Smooth muscle cell (in vitro differentiated cells): ENCODE measurements at regions not wholly inside any gene's neighbourhood (a gene's known extent, or its start where the extent isn't known, plus 50 kb on each side); places are given as distances from the start of the nearest gene placed in this dataset.
"Not testable (repeated sequence)": the region's sequence is repeated elsewhere in the genome, so short reads cannot be mapped to it uniquely, and the experiment has no call there.

Experiments
- DNase-seq: peaks from one replicate; lab custom pipeline; 2025; ENCODE audit not compliant: unreplicated experiment; lab: John Stamatoyannopoulos, UW
- H2AFZ ChIP-seq: fragments of 200-600 bp; sonication (generic); 2 replicates; pipeline ENCODE4 v1.6.0; 2016; ENCODE audit warnings: antibody characterized with exemption, low read depth, mild to moderate bottlenecking
- H3F3A ChIP-seq: fragments of 200-600 bp; sonication (generic); 2 replicates; pipeline ENCODE4 v1.6.0; 2017; ENCODE audit warnings: antibody characterized with exemption, low read depth
- H3K27ac ChIP-seq: fragments of 200-600 bp; sonication (generic); 2 replicates; pipeline ENCODE4 v1.5.1; 2016; ENCODE audit warnings: low read depth, mild to moderate bottlenecking
- H3K27me3 ChIP-seq: fragments of 200-600 bp; sonication (generic); 2 replicates; pipeline ENCODE4 v1.6.1; 2016; ENCODE audit warnings: low read depth, mild to moderate bottlenecking
- H3K36me3 ChIP-seq: fragments of 200-600 bp; sonication (generic); 2 replicates; pipeline ENCODE4 v1.5.1; 2016; ENCODE audit warnings: low read depth
- H3K4me1 ChIP-seq: fragments of 200-600 bp; sonication (generic); 2 replicates; pipeline ENCODE4 v1.5.1; 2016; ENCODE audit warnings: low read depth
- H3K4me2 ChIP-seq: fragments of 200-600 bp; sonication (generic); 2 replicates; pipeline ENCODE4 v1.6.0; 2016; ENCODE audit warnings: mild to moderate bottlenecking
- H3K4me3 ChIP-seq: fragments of 200-600 bp; sonication (generic); 2 replicates; pipeline ENCODE4 v1.5.1; 2016; ENCODE audit warnings: mild to moderate bottlenecking
- H3K79me2 ChIP-seq: fragments of 200-600 bp; sonication (generic); 2 replicates; pipeline ENCODE4 v1.6.0; 2016; ENCODE audit warnings: low read depth, mild to moderate bottlenecking
- H3K9ac ChIP-seq: fragments of 200-600 bp; sonication (generic); 2 replicates; pipeline ENCODE4 v1.6.0; 2016; ENCODE audit warnings: low read depth
- H3K9me3 ChIP-seq: fragments of 200-600 bp; sonication (generic); replicated peaks from 2 replicates; pipeline ENCODE4 v1.5.1; 2016; ENCODE audit warnings: low read depth
- H4K20me1 ChIP-seq: fragments of 200-600 bp; sonication (generic); 2 replicates; pipeline ENCODE4 v1.6.0; 2016; ENCODE audit warnings: low read depth
- WGBS: methylation state at CpG from one replicate; pipeline ENCODE4 v1.1.7; 2016; ENCODE audit warnings: low lambda C conversion rate; 5-methylcytosine and 5-hydroxymethylcytosine counted together
- TF ChIP-seq, protein P1 (sequence below): fragments of 200-600 bp; sonication (generic); IDR thresholded peaks from 2 replicates; pipeline ENCODE4 v1.5.1; 2017; ENCODE audit warnings: borderline replicate concordance, mild to moderate bottlenecking, antibody characterized with exemption; ENCODE audit not compliant: insufficient read depth, poor library complexity, severe bottlenecking

DNA sequence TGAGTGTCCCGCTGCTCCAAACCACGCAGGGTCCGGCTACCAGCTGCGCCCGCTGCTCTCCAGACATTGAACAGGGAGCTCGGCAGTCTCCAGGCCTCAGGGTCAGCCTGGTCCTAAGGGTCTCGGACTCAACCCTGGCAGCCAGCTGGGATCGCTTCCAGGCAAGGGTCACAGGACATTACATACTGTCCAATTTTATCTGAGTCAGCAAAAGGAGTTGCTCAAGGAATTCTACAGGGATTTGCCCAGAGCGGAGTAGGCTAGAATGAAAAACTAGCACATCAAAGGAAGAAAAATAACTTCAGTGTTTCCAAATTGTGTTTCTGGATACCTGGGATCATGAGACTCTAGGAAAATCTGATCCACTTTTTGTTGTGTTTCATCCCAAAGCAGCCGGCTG lies 112.2 kb upstream of the METTL14 start:
- not testable (repeated sequence) for H4K20me1 ChIP-seq, H3K36me3 ChIP-seq, H3K27me3 ChIP-seq, H3K4me1 ChIP-seq, DNase-seq, H3K79me2 ChIP-seq, H2AFZ ChIP-seq, H3F3A ChIP-seq, H3K9ac ChIP-seq, H3K4me3 ChIP-seq, H3K4me2 ChIP-seq, H3K27ac ChIP-seq, H3K9me3 ChIP-seq
- 98% methylated on average over 10 of the region's 10 CpGs for WGBS

DNA sequence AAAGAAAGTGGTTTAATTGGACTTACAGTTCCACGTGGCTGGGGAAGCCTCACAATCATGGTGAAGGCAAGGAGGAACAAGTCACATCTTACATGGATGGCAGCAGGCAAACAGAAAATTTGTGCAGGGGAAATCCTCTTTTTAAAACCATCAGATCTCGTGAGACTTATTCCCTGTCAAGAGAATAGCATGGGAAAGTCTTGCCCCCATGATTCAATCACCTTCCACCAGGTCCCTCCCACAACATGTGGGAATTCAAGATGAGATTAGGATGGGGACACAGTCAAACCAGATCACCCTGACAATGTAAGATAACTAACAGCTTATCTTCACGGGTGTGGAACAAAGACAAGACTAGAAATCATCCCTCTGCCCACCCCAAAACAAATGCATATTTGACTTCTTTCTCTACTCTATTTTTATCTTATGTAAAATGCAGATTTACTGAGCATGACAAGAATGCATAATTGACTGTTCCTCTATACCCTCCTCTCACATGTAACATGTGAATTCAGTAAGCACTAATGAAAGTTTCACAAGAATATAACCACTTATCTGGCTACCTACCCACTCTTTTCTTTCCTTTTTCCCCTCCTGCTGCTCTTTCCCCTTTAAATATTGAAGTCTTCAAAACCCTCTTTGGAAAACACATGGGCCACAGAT lies 110.8 kb upstream of the METTL14 start:
- H3F3A ChIP-seq, H3K27me3 ChIP-seq, H3K9me3 ChIP-seq, H3K4me2 ChIP-seq, H3K4me1 ChIP-seq, H3K27ac ChIP-seq, H3K79me2 ChIP-seq, H3K4me3 ChIP-seq, H3K36me3 ChIP-seq, DNase-seq, H3K9ac ChIP-seq, H4K20me1 ChIP-seq: not testable (repeated sequence)
- 69% methylated on average over 3 of the region's 3 CpGs for WGBS
- H2AFZ ChIP-seq = peak overlapping the region; percentile 37

DNA sequence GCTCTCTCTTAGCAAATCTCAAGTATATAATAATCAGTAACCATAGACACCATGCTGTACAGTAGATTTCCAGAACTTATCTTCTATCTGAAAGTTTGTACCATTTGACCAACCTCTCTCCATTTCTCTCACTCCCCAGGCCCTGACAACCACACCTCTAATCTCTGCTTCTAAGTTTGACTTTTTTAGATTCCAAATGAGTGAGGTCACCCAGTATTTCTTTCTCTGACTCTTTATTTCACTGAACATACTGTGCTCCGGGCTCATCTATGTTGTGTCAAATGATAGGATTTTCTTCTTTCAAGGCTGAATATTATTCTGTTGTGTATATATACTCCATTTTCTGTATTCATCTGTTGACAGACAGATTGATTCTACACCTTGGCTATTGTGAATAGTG lies 110.1 kb upstream of the METTL14 start:
- not testable (repeated sequence) for H3K27me3 ChIP-seq, H3K36me3 ChIP-seq, H3K4me1 ChIP-seq, H3F3A ChIP-seq, H3K9me3 ChIP-seq, DNase-seq, H3K4me3 ChIP-seq, H3K9ac ChIP-seq, H3K79me2 ChIP-seq, H3K27ac ChIP-seq, H3K4me2 ChIP-seq, H4K20me1 ChIP-seq
- 50% methylated on average over 1 of the region's 1 CpG for WGBS
- peak overlapping the region; percentile 37 for H2AFZ ChIP-seq

DNA sequence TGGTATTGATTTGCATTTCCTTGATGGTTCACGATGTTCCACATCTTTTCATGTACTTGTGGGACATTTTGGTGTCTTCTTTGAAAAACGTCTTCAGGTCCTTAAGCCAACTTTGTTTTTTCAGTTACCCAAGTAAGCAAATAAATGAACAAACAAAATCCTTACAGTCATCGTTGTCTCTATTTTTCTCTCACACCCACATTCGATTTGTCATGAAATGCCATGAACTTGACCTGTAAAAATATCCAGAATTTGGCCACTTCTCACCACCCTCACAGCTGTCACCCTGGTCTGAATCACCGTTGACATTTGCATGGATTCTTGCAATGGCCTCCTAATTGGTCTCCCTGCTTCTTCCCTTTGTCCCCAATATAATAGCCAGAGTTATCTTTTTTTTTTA lies 109.5 kb upstream of the METTL14 start:
- not testable (repeated sequence) for H3K9me3 ChIP-seq, H3F3A ChIP-seq, H3K79me2 ChIP-seq, H3K36me3 ChIP-seq, H2AFZ ChIP-seq, H3K27ac ChIP-seq, H3K9ac ChIP-seq, H3K4me1 ChIP-seq, H3K4me3 ChIP-seq, H4K20me1 ChIP-seq, H3K27me3 ChIP-seq, DNase-seq, H3K4me2 ChIP-seq
- 87% methylated on average over 5 of the region's 5 CpGs for WGBS

DNA sequence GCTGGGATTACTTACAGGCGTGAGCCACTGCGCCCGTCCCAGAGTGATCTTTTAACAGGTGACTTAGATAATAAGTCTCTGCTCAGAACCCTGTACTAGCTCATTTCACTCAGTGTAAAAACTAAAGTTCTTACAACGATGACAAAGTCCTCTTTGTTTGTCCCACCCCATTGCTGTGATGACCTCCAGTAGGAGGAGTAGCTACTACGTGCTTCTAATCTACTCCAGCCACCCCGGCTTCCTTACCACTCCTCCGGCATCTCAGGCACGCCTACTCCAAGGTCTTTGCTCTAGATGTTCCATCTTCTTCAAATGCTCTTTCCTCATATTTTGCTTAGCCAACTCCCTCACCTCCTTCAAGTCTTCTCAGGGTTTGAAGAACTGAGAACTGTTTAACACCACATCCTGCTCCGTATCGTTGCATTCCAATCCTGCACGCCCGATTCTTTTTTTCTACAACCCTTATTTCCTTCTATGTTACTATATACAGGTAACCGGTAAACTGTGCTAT lies 108.4 kb upstream of the METTL14 start:
- WGBS = 93% methylated on average over 13 of the region's 13 CpGs
- not testable (repeated sequence) for H3K4me2 ChIP-seq, H3K79me2 ChIP-seq, H3K27me3 ChIP-seq, H3K4me3 ChIP-seq, H3F3A ChIP-seq, H4K20me1 ChIP-seq, H3K36me3 ChIP-seq, H3K4me1 ChIP-seq, H3K9me3 ChIP-seq, DNase-seq, H3K9ac ChIP-seq, H3K27ac ChIP-seq, H2AFZ ChIP-seq

DNA sequence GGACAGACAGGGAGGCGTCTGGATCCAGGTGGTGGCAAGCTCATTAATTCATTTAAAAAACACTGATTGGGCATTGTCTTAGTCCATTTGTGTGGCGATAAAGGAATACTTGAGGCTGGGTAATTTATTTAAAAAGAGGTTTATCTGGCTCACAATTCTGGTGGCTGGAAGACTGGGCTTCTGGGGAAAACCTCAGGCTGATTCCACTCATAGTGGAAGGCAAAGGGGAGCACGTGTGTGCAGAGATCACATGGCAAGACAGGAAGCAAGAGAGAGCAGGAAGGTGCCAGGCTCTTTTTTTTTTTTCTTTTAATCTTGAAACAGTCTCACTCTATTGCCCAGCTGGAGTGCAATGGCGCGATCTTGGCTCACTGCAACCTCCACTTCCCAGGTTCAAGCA lies 100.2 kb upstream of the METTL14 start:
- no peak overlapping the region for H2AFZ ChIP-seq
- no peaks in the 10 kb centered on the region for H3K27me3 ChIP-seq
- no peak overlapping the region for H3K4me2 ChIP-seq
- no peak overlapping the region for H3K4me3 ChIP-seq
- H3F3A ChIP-seq = no peaks in the 10 kb centered on the region
- TF ChIP-seq, protein P1, sequence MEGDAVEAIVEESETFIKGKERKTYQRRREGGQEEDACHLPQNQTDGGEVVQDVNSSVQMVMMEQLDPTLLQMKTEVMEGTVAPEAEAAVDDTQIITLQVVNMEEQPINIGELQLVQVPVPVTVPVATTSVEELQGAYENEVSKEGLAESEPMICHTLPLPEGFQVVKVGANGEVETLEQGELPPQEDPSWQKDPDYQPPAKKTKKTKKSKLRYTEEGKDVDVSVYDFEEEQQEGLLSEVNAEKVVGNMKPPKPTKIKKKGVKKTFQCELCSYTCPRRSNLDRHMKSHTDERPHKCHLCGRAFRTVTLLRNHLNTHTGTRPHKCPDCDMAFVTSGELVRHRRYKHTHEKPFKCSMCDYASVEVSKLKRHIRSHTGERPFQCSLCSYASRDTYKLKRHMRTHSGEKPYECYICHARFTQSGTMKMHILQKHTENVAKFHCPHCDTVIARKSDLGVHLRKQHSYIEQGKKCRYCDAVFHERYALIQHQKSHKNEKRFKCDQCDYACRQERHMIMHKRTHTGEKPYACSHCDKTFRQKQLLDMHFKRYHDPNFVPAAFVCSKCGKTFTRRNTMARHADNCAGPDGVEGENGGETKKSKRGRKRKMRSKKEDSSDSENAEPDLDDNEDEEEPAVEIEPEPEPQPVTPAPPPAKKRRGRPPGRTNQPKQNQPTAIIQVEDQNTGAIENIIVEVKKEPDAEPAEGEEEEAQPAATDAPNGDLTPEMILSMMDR = no peak
- no peaks in the 10 kb centered on the region for H3K79me2 ChIP-seq
- H3K27ac ChIP-seq = no peak overlapping the region
- H3K9me3 ChIP-seq = no peaks in the 10 kb centered on the region
- no peaks in the 10 kb centered on the region for H3K36me3 ChIP-seq
- no peak overlapping the region for H3K9ac ChIP-seq
- no peaks in the 10 kb centered on the region for H3K4me1 ChIP-seq
- no peaks in the 10 kb centered on the region for H4K20me1 ChIP-seq
- no peak for DNase-seq
- WGBS = 87% methylated on average over 5 of the region's 5 CpGs
